Stimulated activated memory B cell treated with anti-CD40 and anti-IgM and Interleukin-4, amounts not matched to agents 10 μg/mL and 1 μg/mL and 100 μg/mL, for 72 hours (primary cell): ENCODE measurements at regions not wholly inside any gene's neighbourhood (a gene's known extent, or its start where the extent isn't known, plus 50 kb on each side); places are given as distances from the start of the nearest gene placed in this dataset.
A peak's percentile ranks its signal among the peaks of the same experiment; 100 is the strongest.
"Not testable (repeated sequence)": the region's sequence is repeated elsewhere in the genome, so short reads cannot be mapped to it uniquely, and the experiment has no call there.

Experiments used
- ATAC-seq: fragments of 150-1000 bp; cut with Tn5 transposase; 2 replicates; pipeline ENCODE4 v1.10.0; 2021
- H3K27ac Mint-ChIP-seq: one replicate; pipeline ENCODE4 v1.8.0; 2022; ENCODE audit warnings: mild to moderate bottlenecking, mixed read lengths
- H3K27me3 Mint-ChIP-seq: one replicate; pipeline ENCODE4 v1.8.0; 2022; ENCODE audit warnings: mixed read lengths
- H3K36me3 Mint-ChIP-seq: one replicate; pipeline ENCODE4 v1.8.0; 2022; ENCODE audit warnings: mixed read lengths
- H3K4me1 Mint-ChIP-seq: one replicate; pipeline ENCODE4 v1.8.0; 2022; ENCODE audit warnings: mixed read lengths
- H3K4me3 Mint-ChIP-seq: one replicate; pipeline ENCODE4 v1.8.0; 2022; ENCODE audit warnings: mild to moderate bottlenecking, moderate library complexity, mixed read lengths
- H3K9me3 Mint-ChIP-seq: one replicate; pipeline ENCODE4 v1.8.0; 2022; ENCODE audit warnings: mixed read lengths

DNA sequence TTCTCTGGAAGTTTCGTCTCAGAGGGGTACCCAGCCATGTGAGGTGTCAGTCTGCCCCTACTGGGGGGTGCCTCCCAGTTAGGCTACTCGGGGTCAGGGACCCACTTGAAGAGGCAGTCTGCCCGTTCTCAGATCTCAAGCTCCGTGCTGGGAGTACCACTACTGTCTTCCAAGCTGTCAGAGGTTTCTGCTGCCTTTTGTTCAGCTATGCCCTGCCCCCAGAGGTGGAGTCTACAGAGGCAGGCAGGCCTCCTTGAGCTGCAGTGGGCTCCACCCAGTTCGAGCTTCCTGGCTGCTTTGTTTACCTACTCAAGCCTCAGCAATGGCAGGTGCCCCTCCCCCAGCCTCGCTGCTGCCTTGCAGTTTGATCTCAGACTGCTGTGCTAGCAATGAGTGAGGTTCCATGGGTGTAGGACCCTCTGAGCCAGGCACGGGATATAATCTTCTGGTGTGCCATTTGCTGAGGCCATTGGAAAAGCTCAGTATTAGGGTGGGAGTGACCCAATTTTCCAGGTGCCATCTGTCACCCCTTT lies 71.0 kb upstream of the SH3GLB1 start:
- H3K4me1 Mint-ChIP-seq, H3K27me3 Mint-ChIP-seq, H3K27ac Mint-ChIP-seq, H3K4me3 Mint-ChIP-seq, ATAC-seq, H3K9me3 Mint-ChIP-seq, H3K36me3 Mint-ChIP-seq: not testable (repeated sequence)

DNA sequence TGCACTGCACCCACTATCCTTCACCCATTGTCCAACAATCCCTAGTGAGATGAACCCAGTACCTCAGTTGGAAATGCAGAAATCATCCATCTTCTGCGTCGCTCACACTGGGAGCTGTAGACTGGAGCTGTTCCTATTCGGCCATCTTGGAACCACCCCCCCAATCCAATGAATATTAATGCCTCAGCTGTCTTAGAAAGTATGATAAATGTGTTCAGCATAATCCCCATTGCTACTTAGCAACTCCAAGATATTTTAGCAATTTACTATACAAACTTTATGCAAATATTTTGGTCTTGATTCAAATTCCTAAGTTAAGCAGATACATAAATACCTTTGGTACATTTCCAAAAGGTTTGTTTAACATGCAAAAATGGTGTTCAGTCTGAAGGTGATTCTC lies 70.5 kb upstream of the SH3GLB1 start:
- Mint-ChIP-seq H3K27ac (no peak overlapping the region), H3K27me3 (no peaks in the 10 kb centered on the region), H3K9me3 (peaks cover 7% of the 10 kb centered on the region), H3K4me3 (no peak overlapping the region), H3K36me3 (peaks cover 6% of the 10 kb centered on the region), H3K4me1 (peaks cover 8% of the 10 kb centered on the region)
- ATAC-seq = no peak

DNA sequence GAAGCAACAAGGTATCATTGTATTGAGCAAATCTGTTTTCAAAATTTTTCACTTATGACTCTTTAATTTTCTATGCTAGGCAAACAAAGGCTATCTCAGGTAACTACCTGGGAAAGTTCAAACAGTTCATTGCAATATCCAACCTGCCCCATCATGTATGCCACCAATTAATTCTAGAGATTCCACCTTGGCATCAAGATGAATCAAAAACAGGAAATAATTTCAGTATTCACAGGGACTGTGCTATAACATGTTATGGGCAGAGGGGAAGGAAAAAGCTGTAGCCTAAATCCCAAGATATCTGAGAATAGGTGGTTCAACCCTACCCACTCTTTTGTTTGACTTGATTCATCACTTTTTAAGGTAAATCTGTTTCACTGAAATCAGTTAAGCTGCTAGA lies 67.5 kb upstream of the SH3GLB1 start:
- Mint-ChIP-seq H3K4me1 (peaks cover 14% of the 10 kb centered on the region), H3K27ac (no peak overlapping the region), H3K4me3 (no peak overlapping the region), H3K27me3 (no peaks in the 10 kb centered on the region), H3K36me3 (no peaks in the 10 kb centered on the region), H3K9me3 (no peaks in the 10 kb centered on the region)
- ATAC-seq = no peak

DNA sequence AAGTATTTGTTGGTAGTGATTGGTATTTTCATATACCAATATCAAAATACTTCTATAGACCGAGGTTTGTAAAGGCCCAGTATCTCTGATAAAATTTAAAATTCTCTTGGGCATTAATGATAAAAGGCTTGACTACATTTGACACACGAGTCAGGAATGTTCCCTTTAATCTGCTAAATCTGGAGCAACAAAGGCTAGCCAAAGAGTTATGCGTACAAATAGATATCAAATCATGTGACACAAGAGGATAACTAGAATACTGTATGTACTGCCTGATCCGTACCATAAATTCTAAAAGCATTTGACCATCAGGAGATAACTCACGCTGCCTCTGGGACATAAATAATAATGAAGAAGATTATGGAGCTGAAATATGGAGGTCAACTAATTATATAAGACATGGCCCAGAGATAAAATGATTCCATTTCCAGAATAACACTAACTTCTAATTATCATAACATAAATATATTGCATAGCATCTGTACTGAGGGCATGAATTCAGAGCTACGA lies 64.2 kb upstream of the SH3GLB1 start:
- H3K9me3 Mint-ChIP-seq = no peaks in the 10 kb centered on the region
- H3K4me3 Mint-ChIP-seq = no peak overlapping the region
- H3K27me3 Mint-ChIP-seq = no peaks in the 10 kb centered on the region
- no peak for ATAC-seq
- H3K4me1 Mint-ChIP-seq = peaks cover 6% of the 10 kb centered on the region
- no peaks in the 10 kb centered on the region for H3K36me3 Mint-ChIP-seq
- peak overlapping the region; percentile 13 for H3K27ac Mint-ChIP-seq

DNA sequence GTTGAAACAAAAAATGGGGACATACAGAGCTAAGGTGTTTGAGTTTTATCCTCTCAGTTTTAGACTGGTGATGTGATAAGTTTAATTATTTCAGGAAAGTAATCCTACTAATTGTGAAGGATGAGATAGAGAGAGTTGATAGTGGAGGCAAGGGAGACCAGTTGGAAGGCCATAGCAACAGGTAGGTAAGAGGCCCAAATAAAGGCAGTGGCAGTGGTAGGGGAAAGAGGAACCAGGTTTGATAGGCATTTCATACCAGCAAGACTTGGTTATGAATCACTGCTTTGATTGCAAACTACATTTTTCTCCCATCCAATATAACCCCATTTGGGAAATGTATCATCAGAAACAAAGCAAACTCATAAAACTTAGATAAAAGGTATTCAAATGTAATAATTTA lies 63.1 kb upstream of the SH3GLB1 start:
- Mint-ChIP-seq H3K27ac (no peak overlapping the region), H3K4me1 (peaks cover 11% of the 10 kb centered on the region), H3K36me3 (no peaks in the 10 kb centered on the region), H3K9me3 (no peaks in the 10 kb centered on the region), H3K4me3 (no peak overlapping the region), H3K27me3 (no peaks in the 10 kb centered on the region)
- no peak for ATAC-seq

DNA sequence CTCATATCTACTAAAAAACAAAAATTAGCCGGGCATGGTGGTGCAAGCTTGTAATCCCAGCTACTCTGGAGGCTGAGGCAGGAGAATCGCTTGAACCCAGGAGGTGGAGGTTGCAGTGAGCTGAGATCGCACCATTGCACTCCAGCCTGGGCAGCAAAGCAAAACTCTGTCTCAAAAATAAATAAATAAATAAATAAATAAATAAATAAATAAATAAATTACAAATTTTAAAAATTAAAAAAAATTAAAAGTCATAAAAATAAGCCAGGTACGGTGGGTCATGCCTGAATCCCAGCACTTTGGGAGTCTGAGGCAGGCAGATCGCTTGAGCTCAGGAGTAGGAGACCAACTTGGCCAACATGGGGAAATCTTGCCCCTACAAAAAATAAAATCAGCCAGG lies 59.7 kb upstream of the SH3GLB1 start:
- not testable (repeated sequence) for H3K27me3 Mint-ChIP-seq, H3K36me3 Mint-ChIP-seq, H3K9me3 Mint-ChIP-seq, H3K4me3 Mint-ChIP-seq, H3K27ac Mint-ChIP-seq, ATAC-seq
- H3K4me1 Mint-ChIP-seq = peaks cover 14% of the 10 kb centered on the region

DNA sequence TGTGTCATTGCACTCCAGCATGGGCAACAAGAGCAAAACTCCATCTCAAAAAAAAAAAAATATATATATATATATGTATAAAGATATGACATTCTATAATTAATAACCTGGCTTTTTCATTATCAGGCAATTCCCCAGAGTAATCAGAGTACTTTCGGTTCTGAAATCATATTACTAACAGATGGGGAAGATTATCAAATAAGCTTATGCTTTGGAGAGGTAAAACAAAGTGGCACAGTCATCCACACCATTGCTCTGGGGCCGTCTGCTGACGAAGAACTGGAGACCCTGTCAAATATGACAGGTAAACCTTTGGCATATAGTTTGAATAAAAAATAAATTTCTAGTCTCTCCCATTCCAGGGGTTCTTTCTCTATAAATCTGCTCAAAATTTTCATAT lies 58.5 kb upstream of the SH3GLB1 start:
- ATAC-seq = no peak
- Mint-ChIP-seq H3K27ac (no peak overlapping the region), H3K27me3 (no peaks in the 10 kb centered on the region), H3K4me3 (no peak overlapping the region), H3K4me1 (peaks cover 14% of the 10 kb centered on the region), H3K36me3 (no peaks in the 10 kb centered on the region), H3K9me3 (no peaks in the 10 kb centered on the region)

DNA sequence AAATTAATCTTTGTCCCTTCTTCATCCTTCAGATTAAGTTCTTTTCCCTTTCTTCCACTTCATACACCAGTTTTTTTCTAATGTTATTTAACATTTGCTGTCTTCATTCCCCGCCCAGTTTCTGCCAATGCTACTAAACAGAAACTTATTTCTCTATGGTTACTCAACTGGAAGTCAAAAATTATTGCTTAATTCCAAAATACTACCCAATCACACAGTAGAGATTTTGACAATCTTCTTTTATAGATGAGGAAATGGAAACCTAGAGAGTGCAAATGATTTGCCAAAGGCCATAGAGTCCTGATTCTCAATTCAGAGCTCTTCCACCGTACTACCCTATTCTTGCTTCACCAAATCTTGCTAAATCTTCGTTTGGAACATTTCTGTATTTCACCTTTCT lies 58.1 kb upstream of the SH3GLB1 start:
- no peak overlapping the region for H3K4me3 Mint-ChIP-seq
- H3K36me3 Mint-ChIP-seq = no peaks in the 10 kb centered on the region
- H3K27me3 Mint-ChIP-seq = no peaks in the 10 kb centered on the region
- H3K9me3 Mint-ChIP-seq = no peaks in the 10 kb centered on the region
- no peak overlapping the region for H3K27ac Mint-ChIP-seq
- peaks cover 10% of the 10 kb centered on the region for H3K4me1 Mint-ChIP-seq
- no peak for ATAC-seq

DNA sequence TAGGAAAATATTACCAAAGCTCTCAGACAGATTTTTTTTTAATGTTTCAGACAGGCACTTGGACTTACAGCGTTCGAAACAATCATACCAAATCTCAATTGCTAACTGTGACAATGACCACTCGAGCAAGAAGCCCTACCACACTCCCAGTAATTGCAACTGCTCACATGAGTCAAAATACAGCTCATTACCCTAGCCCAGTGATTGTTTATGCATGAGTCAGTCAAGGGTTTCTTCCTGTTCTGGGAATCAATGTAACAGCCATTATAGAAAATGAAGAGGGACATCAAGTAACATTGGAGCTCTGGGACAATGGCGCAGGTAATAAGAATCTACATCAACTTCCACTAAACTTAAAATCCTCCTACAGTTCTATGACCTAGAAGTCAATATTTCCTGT lies 56.1 kb upstream of the SH3GLB1 start:
- no peaks in the 10 kb centered on the region for H3K9me3 Mint-ChIP-seq
- no peaks in the 10 kb centered on the region for H3K36me3 Mint-ChIP-seq
- H3K27me3 Mint-ChIP-seq = no peaks in the 10 kb centered on the region
- ATAC-seq = no peak
- H3K4me1 Mint-ChIP-seq = peaks cover 7% of the 10 kb centered on the region
- H3K4me3 Mint-ChIP-seq = no peak overlapping the region
- H3K27ac Mint-ChIP-seq = no peak overlapping the region

DNA sequence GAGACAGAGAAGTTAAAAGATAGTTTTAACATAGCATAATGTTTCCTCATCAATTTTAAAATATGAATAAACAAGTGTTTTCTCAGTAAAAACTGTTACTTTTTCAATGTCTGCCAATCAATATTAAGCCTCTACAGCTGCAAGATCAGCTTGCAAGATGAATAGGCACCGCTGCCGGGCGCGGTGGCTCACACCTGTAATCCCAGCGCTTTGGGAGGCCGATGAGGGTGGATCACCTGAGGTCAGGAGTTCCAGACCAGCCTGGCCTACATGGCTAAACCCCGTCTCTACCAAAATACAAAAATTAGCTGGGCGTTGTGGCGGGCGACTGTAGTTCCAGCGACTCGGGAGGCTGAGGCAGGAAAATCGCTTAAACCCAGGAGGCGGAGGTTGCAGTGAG lies 54.8 kb upstream of the SH3GLB1 start:
- Mint-ChIP-seq H3K4me1 (peaks cover 7% of the 10 kb centered on the region), H3K4me3 (no peak overlapping the region), H3K27me3 (no peaks in the 10 kb centered on the region), H3K27ac (no peak overlapping the region), H3K9me3 (no peaks in the 10 kb centered on the region), H3K36me3 (no peaks in the 10 kb centered on the region)
- ATAC-seq = no peak

DNA sequence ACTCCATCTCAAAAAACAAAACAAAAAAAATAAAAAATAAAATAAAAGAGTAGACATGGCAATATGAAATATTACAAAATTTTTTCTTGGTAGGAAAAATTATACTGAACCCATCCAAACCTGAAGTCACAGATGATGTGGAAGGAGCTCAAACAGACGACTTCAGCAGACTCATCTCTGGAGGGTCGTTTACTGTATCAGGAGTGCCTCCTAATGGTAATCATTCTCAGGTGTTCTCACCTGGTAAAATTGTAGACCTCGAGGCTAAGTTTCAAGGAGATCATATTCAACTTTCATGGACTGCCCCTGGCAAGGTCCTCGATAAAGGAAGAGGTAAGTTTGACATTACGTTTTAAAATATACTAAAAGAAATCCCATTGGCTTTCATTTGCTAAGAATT lies 54.3 kb upstream of the SH3GLB1 start:
- no peak for ATAC-seq
- Mint-ChIP-seq H3K4me1 (peaks cover 7% of the 10 kb centered on the region), H3K9me3 (no peaks in the 10 kb centered on the region), H3K36me3 (no peaks in the 10 kb centered on the region), H3K27ac (no peak overlapping the region), H3K4me3 (no peak overlapping the region), H3K27me3 (no peaks in the 10 kb centered on the region)
